Upper lobe of right lung (tissue), 1 donor: ENCODE measurements at regions not wholly inside any gene's neighbourhood (a gene's known extent, or its start where the extent isn't known, plus 50 kb on each side); places are given as distances from the start of the nearest gene placed in this dataset.

Experiments used
- ATAC-seq: fragments of 200-7000 bp; cut with Tn5 transposase; one replicate; pipeline ENCODE4 v1.9.1; 2020; ENCODE audit warnings: mild to moderate bottlenecking, moderate library complexity
- DNase-seq: peaks from one replicate; pipeline ENCODE4 v3.0.0-alpha.2; 2020
- H3K27ac ChIP-seq: fragments of 200-600 bp; one replicate; pipeline ENCODE4 v1.8.0; 2022
- H3K27me3 ChIP-seq: fragments of 200-600 bp; one replicate; pipeline ENCODE4 v1.8.0; 2022; ENCODE audit warnings: mild to moderate bottlenecking
- H3K36me3 ChIP-seq: fragments of 200-600 bp; one replicate; pipeline ENCODE4 v1.8.0; 2022
- H3K4me1 ChIP-seq: fragments of 200-600 bp; one replicate; pipeline ENCODE4 v1.8.0; 2022
- H3K4me3 ChIP-seq: fragments of 200-600 bp; one replicate; pipeline ENCODE4 v1.8.0; 2022; ENCODE audit warnings: mild to moderate bottlenecking
- H3K9me3 ChIP-seq: fragments of 200-600 bp; one replicate; pipeline ENCODE4 v1.8.0; 2022
- intact Hi-C: fragments of 100-400 bp; cut with DNase I; formaldehyde crosslinking; loops from one replicate; pipeline ENCODE4 v1.11.0; 2022
- TF ChIP-seq, protein P1 (sequence below): fragments of 200-600 bp; IDR thresholded peaks from one replicate; pipeline ENCODE4 v1.8.0; 2022; ENCODE audit warnings: antibody characterized with exemption
- donor health status: DM: no; HTN: yes; CAD: no; lungs with severe emphysema.

DNA sequence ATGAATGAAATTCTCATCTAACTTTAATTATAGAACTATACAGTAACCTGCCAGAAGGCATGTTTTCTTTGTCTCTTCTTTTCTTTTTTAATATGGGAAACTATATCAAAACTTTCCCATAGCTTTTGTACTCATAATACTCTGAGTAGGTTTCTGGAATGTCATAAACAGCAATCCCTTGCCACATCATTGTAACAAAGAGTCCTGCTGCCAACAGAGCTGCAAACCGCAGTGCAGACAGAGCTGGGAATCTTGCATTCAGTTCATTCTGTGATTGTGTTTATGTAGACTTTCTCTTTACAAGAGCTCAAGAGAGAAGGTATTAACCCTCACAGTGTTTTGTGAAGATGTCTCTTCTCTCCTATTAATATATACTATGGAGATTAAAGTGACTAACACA is 304.4 kb upstream of the SLIT2 start:
- TF ChIP-seq, protein P1, sequence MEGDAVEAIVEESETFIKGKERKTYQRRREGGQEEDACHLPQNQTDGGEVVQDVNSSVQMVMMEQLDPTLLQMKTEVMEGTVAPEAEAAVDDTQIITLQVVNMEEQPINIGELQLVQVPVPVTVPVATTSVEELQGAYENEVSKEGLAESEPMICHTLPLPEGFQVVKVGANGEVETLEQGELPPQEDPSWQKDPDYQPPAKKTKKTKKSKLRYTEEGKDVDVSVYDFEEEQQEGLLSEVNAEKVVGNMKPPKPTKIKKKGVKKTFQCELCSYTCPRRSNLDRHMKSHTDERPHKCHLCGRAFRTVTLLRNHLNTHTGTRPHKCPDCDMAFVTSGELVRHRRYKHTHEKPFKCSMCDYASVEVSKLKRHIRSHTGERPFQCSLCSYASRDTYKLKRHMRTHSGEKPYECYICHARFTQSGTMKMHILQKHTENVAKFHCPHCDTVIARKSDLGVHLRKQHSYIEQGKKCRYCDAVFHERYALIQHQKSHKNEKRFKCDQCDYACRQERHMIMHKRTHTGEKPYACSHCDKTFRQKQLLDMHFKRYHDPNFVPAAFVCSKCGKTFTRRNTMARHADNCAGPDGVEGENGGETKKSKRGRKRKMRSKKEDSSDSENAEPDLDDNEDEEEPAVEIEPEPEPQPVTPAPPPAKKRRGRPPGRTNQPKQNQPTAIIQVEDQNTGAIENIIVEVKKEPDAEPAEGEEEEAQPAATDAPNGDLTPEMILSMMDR: no peak
- Histone ChIP-seq H3K9me3 (no peaks in the 10 kb centered on the region), H3K4me3 (no peak overlapping the region), H3K27me3 (no peaks in the 10 kb centered on the region), H3K36me3 (no peaks in the 10 kb centered on the region), H3K27ac (no peak overlapping the region), H3K4me1 (no peaks in the 10 kb centered on the region)
- no peak for DNase-seq
- intact Hi-C loops: no loop called here
- ATAC-seq: no peak

DNA sequence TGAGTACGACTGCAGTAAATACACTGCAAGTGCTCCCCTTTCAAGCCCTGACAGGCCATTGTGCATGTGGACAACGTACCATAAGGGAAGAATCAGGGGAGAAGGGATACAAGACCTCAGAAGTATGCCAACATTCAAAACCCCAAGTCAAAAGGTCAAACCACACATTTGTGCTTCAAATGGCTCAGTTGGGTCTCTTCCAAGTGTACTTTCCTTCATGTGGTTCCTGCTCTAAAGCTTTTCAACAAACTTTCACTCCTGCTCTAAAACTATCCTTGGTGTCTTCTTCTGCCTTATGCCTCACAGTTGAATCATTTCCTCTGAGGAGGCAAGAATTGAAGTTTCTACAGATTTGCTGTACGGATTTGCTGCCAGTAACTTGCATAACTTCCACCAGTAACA is 305.7 kb upstream of the SLIT2 start:
- Histone ChIP-seq H3K4me1 (no peaks in the 10 kb centered on the region), H3K4me3 (no peak overlapping the region), H3K36me3 (no peaks in the 10 kb centered on the region), H3K9me3 (no peaks in the 10 kb centered on the region), H3K27me3 (no peaks in the 10 kb centered on the region), H3K27ac (no peak overlapping the region)
- intact Hi-C loops: no loop called here
- TF ChIP-seq, protein P1: no peak
- no peak for DNase-seq
- ATAC-seq: no peak

DNA sequence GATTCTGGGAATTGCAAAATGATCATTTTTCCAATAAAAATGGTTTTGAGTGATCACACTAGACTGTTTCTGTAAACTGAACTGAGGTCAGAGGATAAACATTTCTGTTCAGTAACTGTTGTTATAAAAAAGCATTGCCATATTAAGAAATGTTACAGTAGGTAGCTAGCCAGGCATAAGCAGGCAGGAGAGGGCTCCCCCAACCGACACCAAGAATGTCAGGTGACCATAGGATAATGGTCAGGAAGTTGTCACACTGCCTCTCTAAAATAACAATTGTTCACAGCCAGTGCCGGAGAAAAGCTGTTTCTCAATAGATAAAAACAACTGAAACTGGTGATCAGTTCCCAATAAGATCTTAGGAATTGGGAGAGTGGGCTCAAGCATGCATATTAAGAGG is 306.2 kb upstream of the SLIT2 start:
- TF ChIP-seq, protein P1: no peak
- Histone ChIP-seq H3K9me3 (no peaks in the 10 kb centered on the region), H3K4me3 (no peak overlapping the region), H3K27me3 (no peaks in the 10 kb centered on the region), H3K4me1 (no peaks in the 10 kb centered on the region), H3K27ac (no peak overlapping the region), H3K36me3 (no peaks in the 10 kb centered on the region)
- ATAC-seq (no peak), DNase-seq (no peak)
- intact Hi-C loops: no loop called here

DNA sequence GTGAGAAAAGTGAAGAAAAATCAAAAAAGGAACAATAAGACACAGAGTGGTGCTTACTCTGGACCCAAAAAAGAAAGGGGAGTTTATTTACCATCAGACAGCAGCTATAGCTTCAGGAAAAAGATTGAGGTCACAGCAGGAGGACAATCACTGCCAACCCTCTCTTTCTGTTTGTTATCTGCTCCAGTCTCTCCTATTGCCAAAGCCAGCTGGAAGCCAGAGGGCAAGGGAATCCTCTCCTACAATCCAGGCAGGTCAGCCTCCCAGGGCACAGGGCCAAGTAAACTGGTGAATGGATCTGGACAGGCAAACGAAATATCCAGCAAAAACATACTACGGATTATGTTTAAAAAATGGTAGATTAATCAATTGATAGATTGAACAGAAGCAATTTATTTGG is 306.9 kb upstream of the SLIT2 start:
- H3K4me3 ChIP-seq: no peak overlapping the region
- no peaks in the 10 kb centered on the region for H3K36me3 ChIP-seq
- ATAC-seq (no peak), DNase-seq (no peak)
- H3K9me3 ChIP-seq: no peaks in the 10 kb centered on the region
- no peak overlapping the region for H3K27ac ChIP-seq
- intact Hi-C loops: no loop called here
- TF ChIP-seq, protein P1: no peak
- no peaks in the 10 kb centered on the region for H3K4me1 ChIP-seq
- no peaks in the 10 kb centered on the region for H3K27me3 ChIP-seq

DNA sequence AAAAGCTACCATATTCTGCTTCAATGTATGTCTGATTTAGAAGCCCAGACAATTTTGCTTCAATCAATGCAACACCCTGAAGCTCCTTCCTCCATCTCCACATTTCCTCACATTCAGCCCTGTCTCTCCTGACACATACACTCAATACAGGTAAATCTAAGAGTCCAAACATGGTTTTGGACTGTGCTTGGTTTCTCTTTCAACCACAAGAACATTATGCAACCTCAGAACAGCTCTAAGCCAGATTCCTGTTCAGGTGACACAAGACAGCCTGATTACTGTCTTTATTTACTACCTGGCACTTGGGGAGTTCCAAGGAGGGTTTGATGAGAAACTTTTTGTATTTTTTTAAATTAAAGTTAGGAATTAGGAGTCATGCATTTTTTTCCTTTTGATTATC is 307.5 kb upstream of the SLIT2 start:
- Histone ChIP-seq H3K9me3 (no peaks in the 10 kb centered on the region), H3K27me3 (no peaks in the 10 kb centered on the region), H3K36me3 (no peaks in the 10 kb centered on the region), H3K4me3 (no peak overlapping the region), H3K27ac (no peak overlapping the region), H3K4me1 (no peaks in the 10 kb centered on the region)
- intact Hi-C loops: no loop called here
- ATAC-seq: no peak
- TF ChIP-seq, protein P1: no peak
- DNase-seq: no peak

DNA sequence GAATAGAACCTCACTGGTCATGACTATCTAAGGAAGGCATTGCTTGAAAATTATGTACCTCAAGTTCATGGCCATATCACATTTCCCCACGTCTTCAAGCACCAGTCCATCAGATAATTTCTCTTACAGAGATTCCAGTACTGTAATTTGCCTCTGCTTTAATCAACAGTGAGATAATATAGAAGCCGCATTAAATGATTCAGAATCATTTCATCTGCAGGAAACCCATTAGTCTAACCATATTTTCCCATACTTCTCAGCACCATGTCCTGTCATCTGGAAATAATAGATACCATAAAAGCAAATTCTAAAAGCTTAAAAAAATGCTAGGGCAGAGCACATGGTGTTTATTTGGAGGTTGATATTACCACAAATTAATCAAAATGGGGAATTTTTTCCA is 310.3 kb upstream of the SLIT2 start:
- no peaks in the 10 kb centered on the region for H3K9me3 ChIP-seq
- intact Hi-C loops: no loop called here
- H3K27me3 ChIP-seq: no peaks in the 10 kb centered on the region
- H3K27ac ChIP-seq: no peak overlapping the region
- DNase-seq (no peak), ATAC-seq (no peak)
- H3K4me1 ChIP-seq: no peaks in the 10 kb centered on the region
- TF ChIP-seq, protein P1: no peak
- no peak overlapping the region for H3K4me3 ChIP-seq
- no peaks in the 10 kb centered on the region for H3K36me3 ChIP-seq
